Trophoblast cell (in vitro differentiated cells and primary cell): ENCODE measurements at regions not wholly inside any gene's neighbourhood (a gene's known extent, or its start where the extent isn't known, plus 50 kb on each side); places are given as distances from the start of the nearest gene placed in this dataset.
A peak's percentile ranks its signal among the peaks of the same experiment; 100 is the strongest.

Experiments used
- DNase-seq, 2 donors: peaks; one replicate each; pipeline ENCODE4 v3.0.0-alpha.2; 2016
- H2AFZ ChIP-seq: 2 replicates; pipeline ENCODE4 v1.6.1; 2013; ENCODE audit warnings: low read length, moderate library complexity, mild to moderate bottlenecking; ENCODE audit not compliant: insufficient read depth, poor library complexity
- H2AK5ac ChIP-seq: 2 replicates; pipeline ENCODE4 v1.6.1; 2013; ENCODE audit warnings: mild to moderate bottlenecking, low read length
- H2BK120ac ChIP-seq: 2 replicates; pipeline ENCODE4 v1.6.1; 2013; ENCODE audit warnings: low read length, mild to moderate bottlenecking, moderate library complexity; ENCODE audit not compliant: insufficient read depth, poor library complexity
- H2BK12ac ChIP-seq: 2 replicates; pipeline ENCODE4 v1.6.1; 2013; ENCODE audit warnings: mild to moderate bottlenecking, low read length, moderate library complexity
- H2BK5ac ChIP-seq: 2 replicates; pipeline ENCODE4 v1.6.1; 2013; ENCODE audit warnings: low read length, low read depth, moderate library complexity, mild to moderate bottlenecking; ENCODE audit not compliant: poor library complexity
- H3K14ac ChIP-seq: 2 replicates; pipeline ENCODE4 v1.6.1; 2013; ENCODE audit warnings: mild to moderate bottlenecking, low read length
- H3K18ac ChIP-seq: 2 replicates; pipeline ENCODE4 v1.6.1; 2013; ENCODE audit warnings: mild to moderate bottlenecking, low read length
- H3K23ac ChIP-seq: 2 replicates; pipeline ENCODE4 v1.6.1; 2013; ENCODE audit warnings: low read length
- H3K27ac ChIP-seq: 2 replicates; pipeline ENCODE4 v1.5.1; 2013; ENCODE audit warnings: low read depth, mild to moderate bottlenecking, inconsistent platforms, low read length, moderate library complexity
- H3K27me3 ChIP-seq: 2 replicates; pipeline ENCODE4 v1.6.1; 2013; ENCODE audit warnings: inconsistent platforms, mild to moderate bottlenecking, low read length, moderate library complexity; ENCODE audit not compliant: insufficient read depth
- H3K36me3 ChIP-seq, 2 experiments: 1 replicate in 1 of 2; 2 replicates in 1 of 2; pipeline ENCODE4 v1.6.1; 2013; ENCODE audit warnings: low read length in 2 of 2, mild to moderate bottlenecking in 2 of 2, moderate library complexity in 1 of 2; ENCODE audit not compliant: insufficient read depth in 2 of 2, control insufficient read depth in 1 of 2
- H3K4ac ChIP-seq: 2 replicates; pipeline ENCODE4 v1.6.1; 2013; ENCODE audit warnings: low read depth, mild to moderate bottlenecking, low read length, moderate library complexity
- H3K4me1 ChIP-seq, 2 experiments: 1 replicate in 1 of 2; 2 replicates in 1 of 2; pipeline ENCODE4 v1.6.1; 2013; ENCODE audit warnings: low read length in 2 of 2, mild to moderate bottlenecking in 2 of 2, moderate library complexity in 1 of 2; ENCODE audit not compliant: insufficient read depth in 2 of 2, control insufficient read depth in 1 of 2
- H3K4me2 ChIP-seq: 2 replicates; pipeline ENCODE4 v1.6.1; 2013; ENCODE audit warnings: inconsistent platforms, mild to moderate bottlenecking, low read length, moderate library complexity
- H3K4me3 ChIP-seq: 2 replicates; pipeline ENCODE4 v1.5.1; 2013; ENCODE audit warnings: mild to moderate bottlenecking, low read depth, low read length, inconsistent platforms
- H3K79me1 ChIP-seq: one replicate; pipeline ENCODE4 v1.6.1; 2013; ENCODE audit warnings: low read length
- H3K79me2 ChIP-seq: 2 replicates; pipeline ENCODE4 v1.6.1; 2013; ENCODE audit warnings: low read length, mild to moderate bottlenecking; ENCODE audit not compliant: control insufficient read depth, insufficient read depth, poor library complexity
- H3K9ac ChIP-seq: 2 replicates; pipeline ENCODE4 v1.6.1; 2013; ENCODE audit warnings: mild to moderate bottlenecking, low read length
- H3K9me3 ChIP-seq: 2 replicates; pipeline ENCODE4 v1.6.1; 2013; ENCODE audit warnings: low read depth, mild to moderate bottlenecking, control low read depth, inconsistent platforms, low read length; ENCODE audit not compliant: insufficient read depth
- H4K12ac ChIP-seq: 2 replicates; pipeline ENCODE4 v1.6.1; 2013; ENCODE audit warnings: low read depth, mild to moderate bottlenecking, low read length, moderate library complexity
- H4K8ac ChIP-seq: 2 replicates; pipeline ENCODE4 v1.6.1; 2013; ENCODE audit warnings: low read depth, mild to moderate bottlenecking, low read length, moderate library complexity
- H4K91ac ChIP-seq: one replicate; pipeline ENCODE4 v1.6.1; 2013; ENCODE audit warnings: low read depth, mild to moderate bottlenecking, low read length, moderate library complexity
- WGBS: extraction: QIAGEN DNeasy Blood & Tissue Kit; methylation state at CpG from one replicate; pipeline ENCODE4 v1.1.7; 2013; ENCODE audit warnings: missing lambda C conversion rate; ENCODE audit not compliant: insufficient read length, insufficient coverage; ENCODE audit errors: extremely low coverage; 5-methylcytosine and 5-hydroxymethylcytosine counted together

DNA sequence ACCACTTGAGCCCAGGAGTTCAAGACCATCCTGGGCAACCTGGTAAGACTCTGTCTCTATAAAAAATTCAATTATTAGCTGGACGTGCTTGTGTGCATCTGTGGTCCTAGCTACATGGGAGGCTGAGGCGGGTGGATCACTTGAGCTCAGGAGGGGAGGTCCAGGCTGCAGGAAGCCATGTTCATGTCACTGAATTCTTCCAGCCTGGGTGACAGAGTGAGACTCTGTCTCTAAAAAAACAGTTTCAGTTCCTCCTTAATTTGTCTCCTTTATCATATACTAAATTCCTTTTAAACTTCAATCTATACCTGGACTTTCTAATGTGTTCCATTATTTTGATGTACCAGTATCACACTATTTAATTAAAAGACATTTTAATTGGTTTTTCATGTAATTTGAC is 422.2 kb upstream of the TLE4 start:
- no peak overlapping the region for H2BK5ac ChIP-seq
- no peak overlapping the region for H4K8ac ChIP-seq
- H3K9me3 ChIP-seq = no peaks in the 10 kb centered on the region
- no peaks in the 10 kb centered on the region for H3K27me3 ChIP-seq
- H3K79me2 ChIP-seq = no peaks in the 10 kb centered on the region
- H3K4ac ChIP-seq = no peak overlapping the region
- H2AFZ ChIP-seq = no peak overlapping the region
- no peak overlapping the region for H3K9ac ChIP-seq
- H3K4me2 ChIP-seq = no peak overlapping the region
- no peak overlapping the region for H3K23ac ChIP-seq
- H2BK12ac ChIP-seq = no peak overlapping the region
- no peaks in the 10 kb centered on the region for H3K36me3 ChIP-seq
- no CpG with 5 or more reads among the region's 2 CpGs for WGBS
- H3K14ac ChIP-seq = no peak overlapping the region
- H2AK5ac ChIP-seq = no peak overlapping the region
- no peak overlapping the region for H2BK120ac ChIP-seq
- H4K91ac ChIP-seq = no peak overlapping the region
- no peaks in the 10 kb centered on the region for H3K79me1 ChIP-seq
- H3K4me3 ChIP-seq = no peak overlapping the region
- H3K27ac ChIP-seq = no peak overlapping the region
- no peaks in the 10 kb centered on the region for H3K4me1 ChIP-seq
- no peak overlapping the region for H4K12ac ChIP-seq
- H3K18ac ChIP-seq = no peak overlapping the region
- DNase-seq = no peak

DNA sequence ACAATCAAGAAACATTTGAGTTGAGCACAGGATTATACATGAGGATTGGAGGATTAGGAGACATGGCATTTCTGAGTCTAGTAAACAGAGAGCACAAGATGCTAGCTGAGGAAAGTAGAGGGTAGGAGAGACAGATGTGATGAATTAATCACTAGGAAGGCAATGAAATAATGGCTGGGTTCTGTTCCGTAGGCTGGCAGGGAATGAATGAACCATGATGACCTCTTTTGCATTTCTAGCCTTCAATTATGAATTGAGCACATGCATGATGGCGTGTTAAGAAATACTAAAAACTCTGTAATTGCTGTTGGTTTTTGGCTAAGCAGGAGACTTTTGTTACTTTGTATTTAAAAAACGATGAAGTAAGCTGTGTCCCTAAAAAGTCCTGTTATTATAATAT is 420.0 kb upstream of the TLE4 start:
- H2AK5ac ChIP-seq = no peak overlapping the region
- H3K79me1 ChIP-seq = no peaks in the 10 kb centered on the region
- no peak overlapping the region for H3K4me2 ChIP-seq
- no peaks in the 10 kb centered on the region for H3K79me2 ChIP-seq
- H2BK12ac ChIP-seq = no peak overlapping the region
- no peak overlapping the region for H3K23ac ChIP-seq
- H2BK120ac ChIP-seq = no peak overlapping the region
- H3K4me3 ChIP-seq = no peak overlapping the region
- H3K9ac ChIP-seq = no peak overlapping the region
- no peak overlapping the region for H3K14ac ChIP-seq
- no peak overlapping the region for H2BK5ac ChIP-seq
- H4K12ac ChIP-seq = no peak overlapping the region
- no peak overlapping the region for H3K27ac ChIP-seq
- H3K36me3 ChIP-seq = no peaks in the 10 kb centered on the region
- no peaks in the 10 kb centered on the region for H3K27me3 ChIP-seq
- no peak overlapping the region for H3K4ac ChIP-seq
- WGBS = no CpG with 5 or more reads among the region's 3 CpGs
- no peaks in the 10 kb centered on the region for H3K9me3 ChIP-seq
- DNase-seq = no peak
- no peak overlapping the region for H4K91ac ChIP-seq
- H4K8ac ChIP-seq = no peak overlapping the region
- H3K4me1 ChIP-seq = peaks cover 0 to 2% of the 10 kb centered on the region in 2 experiments
- H3K18ac ChIP-seq = no peak overlapping the region
- no peak overlapping the region for H2AFZ ChIP-seq

DNA sequence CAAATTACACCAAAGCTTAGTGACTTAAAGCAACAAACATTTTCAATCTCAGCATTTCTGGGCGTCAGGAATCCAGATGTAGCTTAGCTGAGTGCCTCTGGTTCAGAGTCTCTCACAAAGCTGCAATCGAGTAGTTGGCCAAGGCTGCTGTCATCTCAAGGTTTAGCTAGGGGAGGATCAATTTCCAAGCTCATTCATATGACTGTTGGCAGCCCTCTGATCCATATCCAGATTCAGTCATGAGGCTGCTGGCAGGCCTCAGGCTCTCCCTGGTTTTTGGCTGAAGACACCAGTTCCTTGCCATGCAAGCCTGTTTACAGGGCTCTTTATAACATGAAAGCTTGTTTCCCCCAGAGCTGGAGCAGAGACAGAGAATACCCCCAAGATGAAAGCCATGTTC is 419.5 kb upstream of the TLE4 start:
- H4K12ac ChIP-seq = no peak overlapping the region
- WGBS = no CpG with 5 or more reads among the region's 2 CpGs
- no peaks in the 10 kb centered on the region for H3K79me1 ChIP-seq

DNA sequence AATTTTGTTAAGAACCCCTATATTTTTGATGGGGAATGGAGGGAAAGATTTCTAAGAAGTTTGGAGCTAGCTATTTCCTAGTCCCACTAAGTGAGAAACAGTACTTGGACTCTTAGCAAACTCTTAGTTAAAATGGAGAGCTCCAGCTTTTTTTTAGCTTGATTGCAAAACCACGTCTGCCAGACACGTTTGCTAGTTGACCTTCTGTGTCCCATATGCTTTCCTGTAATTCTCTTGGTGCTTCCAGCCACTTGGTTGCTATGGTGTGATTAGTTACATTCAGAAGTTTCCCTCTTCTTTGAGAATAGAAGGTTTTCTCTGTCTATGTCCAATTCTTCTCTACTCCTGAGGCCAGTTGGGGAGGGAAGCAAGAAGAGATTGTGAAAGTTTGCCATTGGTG is 417.0 kb upstream of the TLE4 start:
- no peaks in the 10 kb centered on the region for H3K9me3 ChIP-seq
- H2AK5ac ChIP-seq = no peak overlapping the region
- no peak overlapping the region for H4K91ac ChIP-seq
- no peak overlapping the region for H4K8ac ChIP-seq
- no peak overlapping the region for H3K14ac ChIP-seq
- H3K9ac ChIP-seq = no peak overlapping the region
- H3K4me3 ChIP-seq = no peak overlapping the region
- H2BK120ac ChIP-seq = no peak overlapping the region
- H3K27me3 ChIP-seq = no peaks in the 10 kb centered on the region
- no peak overlapping the region for H4K12ac ChIP-seq
- H3K18ac ChIP-seq = no peak overlapping the region
- H2BK5ac ChIP-seq = no peak overlapping the region
- H3K4me2 ChIP-seq = no peak overlapping the region
- no peak overlapping the region for H3K23ac ChIP-seq
- no peak for DNase-seq
- no peaks in the 10 kb centered on the region for H3K36me3 ChIP-seq
- H3K4ac ChIP-seq = no peak overlapping the region
- no peak overlapping the region for H2AFZ ChIP-seq
- H2BK12ac ChIP-seq = no peak overlapping the region
- no CpG with 5 or more reads among the region's 2 CpGs for WGBS
- no peaks in the 10 kb centered on the region for H3K79me1 ChIP-seq
- H3K27ac ChIP-seq = no peak overlapping the region
- H3K79me2 ChIP-seq = no peaks in the 10 kb centered on the region
- peaks cover 0 to 2% of the 10 kb centered on the region in 2 experiments for H3K4me1 ChIP-seq

More for the DNA sequence above, 419.5 kb upstream of the TLE4 start:
- Histone ChIP-seq H2BK120ac (peak overlapping the region; percentile 1), H2AFZ (no peak overlapping the region), H3K27ac (no peak overlapping the region), H3K9me3 (no peaks in the 10 kb centered on the region), H2BK5ac (no peak overlapping the region), H3K18ac (no peak overlapping the region), H3K14ac (no peak overlapping the region), H3K4me1 (peaks cover 0 to 2% of the 10 kb centered on the region in 2 experiments), H2AK5ac (no peak overlapping the region), H3K79me2 (no peaks in the 10 kb centered on the region), H3K9ac (no peak overlapping the region), H3K23ac (no peak overlapping the region), H2BK12ac (no peak overlapping the region), H4K8ac (no peak overlapping the region), H3K4me2 (no peak overlapping the region), H3K36me3 (no peaks in the 10 kb centered on the region), H3K27me3 (no peaks in the 10 kb centered on the region), H3K4me3 (no peak overlapping the region), H4K91ac (no peak overlapping the region), H3K4ac (no peak overlapping the region)
- no peak for DNase-seq
